Endometrium (tissue), 2 donors: ENCODE measurements at regions not wholly inside any gene's neighbourhood (a gene's known extent, or its start where the extent isn't known, plus 50 kb on each side); places are given as distances from the start of the nearest gene placed in this dataset.
"Not testable (repeated sequence)": the region's sequence is repeated elsewhere in the genome, so short reads cannot be mapped to it uniquely, and the experiment has no call there.

Source experiments
- FAIRE-seq: peaks from 2 replicates; lab custom pipeline; 2012; peaks lifted over from hg19 to GRCh38; lab: Jason Lieb, UNC
- donor health status: control.
- donor health status: control.

- FAIRE-seq = no peak
Observed at GRCh38 chr5:110304176-110304575, 422.3 kb downstream of the TMEM232 start.

DNA sequence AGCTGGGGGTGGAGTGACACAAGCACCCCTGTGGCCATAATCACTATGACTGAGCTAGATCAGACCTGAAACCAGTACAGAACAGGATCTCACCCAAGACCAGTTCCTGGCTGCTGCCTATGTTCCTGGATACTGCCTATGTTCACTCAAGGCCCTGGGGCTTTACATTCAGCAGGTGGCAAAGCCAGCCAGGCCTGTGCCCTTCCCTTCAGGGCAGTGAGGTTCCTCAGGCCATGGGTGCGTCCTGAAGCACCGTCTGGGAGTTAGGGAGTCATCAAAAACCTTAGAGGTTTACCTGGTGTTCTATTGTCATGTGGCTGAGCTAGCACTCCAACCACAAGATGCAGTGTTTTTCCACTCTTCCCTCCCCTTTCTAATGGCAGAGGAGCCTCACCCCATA is 419.8 kb downstream of the TMEM232 start:
- FAIRE-seq = no peak

GRCh38 chr5:110309222-110309621 is 417.2 kb downstream of the TMEM232 start:
- FAIRE-seq = no peak

GRCh38 chr5:110316566-110316965 is 409.9 kb downstream of the TMEM232 start:
- not testable (repeated sequence) for FAIRE-seq

- no peak for FAIRE-seq
Observed at GRCh38 chr5:110321117-110321516, 405.4 kb downstream of the TMEM232 start.

DNA sequence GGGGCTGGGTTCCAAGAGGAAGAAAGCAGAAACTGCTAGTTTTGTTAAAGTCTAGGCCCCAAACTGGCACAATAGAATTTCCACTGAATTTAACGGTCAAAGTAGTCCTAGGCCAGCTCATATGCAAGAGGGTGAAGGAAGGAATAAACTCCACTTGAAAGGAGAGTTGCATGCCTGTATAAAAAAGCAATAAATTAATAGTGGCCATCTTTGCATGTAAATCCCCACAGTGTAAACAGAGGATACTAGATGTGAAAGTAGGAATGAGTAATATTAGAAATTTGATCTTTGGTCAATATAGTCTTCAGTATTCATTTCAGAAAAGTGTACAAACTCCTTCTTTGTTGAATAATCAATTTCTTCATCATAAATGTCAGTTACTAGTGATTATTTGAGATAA is 403.1 kb downstream of the TMEM232 start:
- no peak for FAIRE-seq

- FAIRE-seq = no peak
Observed at GRCh38 chr5:110323832-110324231, 402.6 kb downstream of the TMEM232 start.

DNA sequence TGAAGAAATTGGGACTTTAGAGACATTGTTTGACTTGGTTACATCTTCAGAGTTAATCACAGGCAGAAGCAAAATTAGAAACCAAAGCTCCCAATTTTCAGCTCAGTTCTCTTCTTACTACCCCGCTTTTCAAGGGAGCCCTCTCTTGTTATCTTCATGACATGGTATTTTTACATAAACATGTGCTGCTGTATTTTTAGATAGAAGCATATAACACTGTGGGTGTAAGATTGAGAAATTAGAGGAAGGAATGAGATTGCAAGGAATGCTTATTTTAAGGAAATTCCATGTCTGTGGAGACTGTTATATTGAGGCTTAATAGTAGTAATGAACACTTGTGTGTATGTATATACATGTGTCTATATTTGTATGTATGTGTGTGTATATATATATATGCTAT is 401.6 kb downstream of the TMEM232 start:
- no peak for FAIRE-seq

- FAIRE-seq = no peak
Observed at GRCh38 chr5:110329955-110330525, 396.4 kb downstream of the TMEM232 start.

GRCh38 chr5:110333384-110333783 is 393.1 kb downstream of the TMEM232 start:
- no peak for FAIRE-seq

- FAIRE-seq = no peak
Observed at GRCh38 chr5:110335361-110336066, 391.0 kb downstream of the TMEM232 start.

DNA sequence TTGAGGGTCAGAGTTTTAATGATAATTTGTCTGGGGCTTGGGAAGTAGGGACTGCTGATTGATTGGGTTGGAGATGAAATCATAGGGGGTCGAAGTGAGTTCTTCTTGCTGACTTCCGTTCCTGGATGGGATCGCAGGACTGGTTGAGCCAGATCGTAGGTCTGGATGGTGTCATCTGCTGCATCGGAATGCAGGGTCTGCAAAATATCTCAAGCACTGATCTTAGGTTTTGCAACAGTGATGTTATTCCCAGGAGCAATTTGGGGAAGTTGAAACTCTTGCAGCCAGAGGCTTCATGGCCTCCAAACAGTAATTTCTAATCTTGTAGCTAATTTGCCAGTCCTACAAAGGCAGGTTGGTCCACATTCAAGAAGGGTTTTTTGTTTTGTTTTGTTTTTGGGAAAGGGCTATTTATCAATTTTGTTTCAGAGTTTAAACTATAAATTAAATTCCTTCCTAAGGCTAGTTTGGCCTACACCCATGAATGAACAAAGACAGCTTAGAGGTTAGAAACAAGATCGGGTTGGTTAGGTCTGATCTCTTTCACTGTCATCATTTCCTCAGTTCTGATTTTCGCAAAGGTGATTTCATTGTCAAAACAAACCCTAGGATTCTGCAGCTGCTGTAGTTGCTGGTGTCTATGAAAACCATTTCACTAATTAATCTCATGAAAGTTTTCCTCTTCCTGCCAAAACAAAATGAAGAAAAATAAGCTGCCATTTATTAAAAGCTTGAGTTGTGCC is 388.0 kb downstream of the TMEM232 start:
- no peak for FAIRE-seq

- FAIRE-seq = no peak
Observed at GRCh38 chr5:110339399-110339798, 387.1 kb downstream of the TMEM232 start.

GRCh38 chr5:110341836-110342235 is 384.6 kb downstream of the TMEM232 start:
- FAIRE-seq = no peak

GRCh38 chr5:110342683-110343082 is 383.8 kb downstream of the TMEM232 start:
- FAIRE-seq = no peak

DNA sequence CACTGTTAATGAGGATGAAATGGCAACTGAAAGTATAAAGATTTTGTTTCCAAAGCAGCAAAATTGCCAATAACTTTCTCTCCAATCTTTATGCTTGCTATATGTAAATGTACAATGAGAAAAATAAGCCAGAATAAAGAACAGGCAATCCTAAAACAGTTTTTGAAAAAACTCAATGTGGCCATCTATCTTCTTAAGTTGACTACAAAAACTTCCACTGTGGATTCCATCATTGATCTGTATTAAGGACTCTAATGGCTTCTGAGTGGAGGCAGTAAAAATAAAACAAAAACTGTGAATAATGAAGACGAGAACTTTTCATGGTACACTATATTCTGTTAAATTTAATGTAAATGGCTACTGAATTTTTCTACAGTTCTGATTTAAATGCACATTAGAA is 382.9 kb downstream of the TMEM232 start:
- FAIRE-seq = no peak

GRCh38 chr5:110345623-110346022 is 380.8 kb downstream of the TMEM232 start:
- no peak for FAIRE-seq

- no peak for FAIRE-seq
Observed at GRCh38 chr5:110346893-110347358, 379.5 kb downstream of the TMEM232 start.

- no peak for FAIRE-seq
Observed at GRCh38 chr5:110347781-110348180, 378.7 kb downstream of the TMEM232 start.

DNA sequence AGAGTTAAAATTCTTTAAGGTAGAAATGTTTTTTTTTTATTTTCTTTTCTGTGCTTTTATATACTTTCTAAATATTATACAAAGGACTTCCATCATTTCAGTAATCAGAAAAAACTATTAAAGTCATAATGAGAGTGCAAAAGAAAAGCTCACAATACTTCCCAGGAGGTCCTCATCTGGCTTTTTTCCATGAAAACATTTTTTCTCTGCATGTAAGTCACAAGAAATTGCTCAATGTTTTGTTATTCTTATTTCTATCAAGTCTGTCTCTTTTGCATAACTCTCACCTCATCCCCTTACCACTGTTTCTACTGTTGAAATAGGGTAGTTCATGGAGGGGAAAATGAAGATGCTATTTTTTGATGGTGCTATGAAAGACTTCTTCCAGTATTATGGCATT is 375.0 kb downstream of the TMEM232 start:
- no peak for FAIRE-seq

DNA sequence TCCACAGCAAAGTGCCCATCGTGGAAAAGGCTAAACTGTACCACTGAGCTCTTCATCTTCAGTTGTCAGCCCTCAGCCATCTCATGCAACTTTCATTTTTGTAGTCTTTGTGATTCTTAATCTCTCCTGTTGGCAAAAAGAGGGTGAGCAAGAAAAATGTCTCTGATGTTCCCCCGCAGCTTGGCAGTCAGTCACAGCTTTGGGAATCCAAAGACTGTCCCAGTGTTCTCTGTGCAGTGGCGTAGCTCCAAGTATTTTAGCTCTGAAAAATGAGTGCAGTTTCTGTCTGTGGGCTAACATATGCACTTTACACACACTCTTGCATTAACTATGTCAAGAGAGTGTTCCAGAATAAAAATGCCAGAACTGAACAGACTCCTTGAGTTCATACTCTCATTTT is 372.2 kb downstream of the TMEM232 start:
- FAIRE-seq = no peak

GRCh38 chr5:110354915-110355644 is 371.4 kb downstream of the TMEM232 start:
- no peak for FAIRE-seq

GRCh38 chr5:110356677-110357076 is 369.8 kb downstream of the TMEM232 start:
- FAIRE-seq = no peak
